ENCODE measurements at regions not wholly inside any gene's neighbourhood (a gene's known extent, or its start where the extent isn't known, plus 50 kb on each side); places are given as distances from the start of the nearest gene placed in this dataset.

DNA sequence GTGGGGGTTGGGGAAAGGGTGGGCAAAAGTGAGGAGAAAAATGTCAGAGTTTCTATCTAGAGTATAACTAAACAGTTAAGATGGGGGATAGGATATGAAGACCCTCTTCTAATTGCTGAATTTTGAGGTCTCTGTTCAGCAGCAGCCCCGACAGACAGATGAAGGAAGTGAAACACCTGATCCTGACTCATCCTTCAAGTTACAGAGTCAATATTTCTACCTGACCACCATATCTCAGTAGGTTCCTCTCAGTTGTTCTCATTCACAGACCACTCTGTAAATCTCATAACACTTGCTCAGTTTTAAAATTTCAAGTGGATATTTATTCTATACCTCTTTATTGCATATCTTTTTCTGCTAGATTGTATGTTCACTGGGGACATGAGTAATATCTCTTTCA lies 69.5 kb downstream of the CCDC54 start:
- H3K27me3 ChIP-seq (ENCODE audit: insufficient read depth, low read depth, severe bottlenecking), result no peaks in the 10 kb centered on the region
- H3K9me3 ChIP-seq (ENCODE audit: severe bottlenecking), result no peaks in the 10 kb centered on the region
- no peak overlapping the region for H3K27ac ChIP-seq
- no peak for DNase-seq
- TF ChIP-seq, protein P1, sequence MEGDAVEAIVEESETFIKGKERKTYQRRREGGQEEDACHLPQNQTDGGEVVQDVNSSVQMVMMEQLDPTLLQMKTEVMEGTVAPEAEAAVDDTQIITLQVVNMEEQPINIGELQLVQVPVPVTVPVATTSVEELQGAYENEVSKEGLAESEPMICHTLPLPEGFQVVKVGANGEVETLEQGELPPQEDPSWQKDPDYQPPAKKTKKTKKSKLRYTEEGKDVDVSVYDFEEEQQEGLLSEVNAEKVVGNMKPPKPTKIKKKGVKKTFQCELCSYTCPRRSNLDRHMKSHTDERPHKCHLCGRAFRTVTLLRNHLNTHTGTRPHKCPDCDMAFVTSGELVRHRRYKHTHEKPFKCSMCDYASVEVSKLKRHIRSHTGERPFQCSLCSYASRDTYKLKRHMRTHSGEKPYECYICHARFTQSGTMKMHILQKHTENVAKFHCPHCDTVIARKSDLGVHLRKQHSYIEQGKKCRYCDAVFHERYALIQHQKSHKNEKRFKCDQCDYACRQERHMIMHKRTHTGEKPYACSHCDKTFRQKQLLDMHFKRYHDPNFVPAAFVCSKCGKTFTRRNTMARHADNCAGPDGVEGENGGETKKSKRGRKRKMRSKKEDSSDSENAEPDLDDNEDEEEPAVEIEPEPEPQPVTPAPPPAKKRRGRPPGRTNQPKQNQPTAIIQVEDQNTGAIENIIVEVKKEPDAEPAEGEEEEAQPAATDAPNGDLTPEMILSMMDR (IDR thresholded peaks at IDR 0.05; ENCODE audit: low read depth, low read length), result no peak
- no peak overlapping the region for H3K4me3 ChIP-seq (ENCODE audit: low read depth, low read length)
- H3K36me3 ChIP-seq, result no peaks in the 10 kb centered on the region

DNA sequence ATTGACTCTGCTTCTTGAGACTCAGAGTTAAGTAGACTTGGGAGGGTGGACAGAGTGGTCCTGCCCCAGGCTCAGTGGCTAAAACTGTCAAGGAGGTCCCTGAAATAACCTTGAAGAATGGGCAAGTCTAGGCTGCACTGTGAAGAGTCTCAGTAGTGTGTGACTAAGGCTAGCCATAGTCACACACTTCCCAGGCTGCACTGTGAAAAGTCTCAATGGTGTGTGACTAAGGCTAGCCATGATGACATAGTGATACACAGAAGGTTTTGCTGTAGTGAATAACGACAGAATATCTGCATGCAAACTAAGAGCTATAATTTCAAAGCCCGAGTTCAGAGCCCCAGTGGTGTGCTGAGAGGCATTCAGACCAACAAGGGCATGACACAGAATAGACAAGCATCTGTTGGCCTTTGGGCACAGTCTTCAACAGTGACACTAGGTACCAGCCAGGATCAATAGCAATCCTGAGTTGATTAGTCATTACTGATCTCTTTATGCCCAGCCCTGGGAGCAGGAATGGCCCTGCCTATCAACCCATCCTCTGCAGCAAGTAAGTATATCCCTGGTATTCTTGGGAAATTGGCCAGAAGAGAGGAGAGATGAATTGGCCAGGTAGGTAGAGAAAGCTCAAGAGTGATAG lies 72.4 kb upstream of the BBX start:
- H3K4me3 ChIP-seq (ENCODE audit: low read depth, low read length), result no peak overlapping the region
- H3K27me3 ChIP-seq (ENCODE audit: insufficient read depth, low read depth, severe bottlenecking), result no peaks in the 10 kb centered on the region
- H3K36me3 ChIP-seq, result no peaks in the 10 kb centered on the region
- DNase-seq, result no peak
- TF ChIP-seq, protein P1 (IDR thresholded peaks at IDR 0.05; ENCODE audit: low read depth, low read length), result no peak
- no peak overlapping the region for H3K27ac ChIP-seq
- H3K9me3 ChIP-seq (ENCODE audit: severe bottlenecking), result no peaks in the 10 kb centered on the region

DNA sequence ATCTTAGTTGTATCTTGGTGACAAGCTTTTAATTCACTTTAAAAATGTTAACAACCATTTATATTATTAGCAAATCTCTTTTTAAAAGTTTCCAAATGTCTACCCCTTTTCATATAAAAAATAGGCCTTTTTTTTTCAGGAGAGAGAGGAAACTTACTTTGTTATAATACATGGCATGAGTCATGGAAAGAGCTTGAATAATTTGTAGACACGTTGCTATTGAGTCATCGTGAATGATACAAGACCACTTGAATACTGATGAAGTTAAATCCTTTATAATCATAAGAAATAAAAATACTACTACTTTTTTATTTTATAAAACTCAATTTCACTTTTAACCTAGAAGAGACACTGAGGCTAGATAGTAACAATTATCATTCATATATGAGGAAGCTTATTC lies 70.3 kb upstream of the BBX start:
- TF ChIP-seq, protein P1 (IDR thresholded peaks at IDR 0.05; ENCODE audit: low read depth, low read length), result no peak
- DNase-seq, result no peak
- Histone ChIP-seq H3K27me3 (ENCODE audit: insufficient read depth, low read depth, severe bottlenecking) (no peaks in the 10 kb centered on the region), H3K27ac (no peak overlapping the region), H3K36me3 (no peaks in the 10 kb centered on the region), H3K4me3 (ENCODE audit: low read depth, low read length) (no peak overlapping the region), H3K9me3 (ENCODE audit: severe bottlenecking) (no peaks in the 10 kb centered on the region)

DNA sequence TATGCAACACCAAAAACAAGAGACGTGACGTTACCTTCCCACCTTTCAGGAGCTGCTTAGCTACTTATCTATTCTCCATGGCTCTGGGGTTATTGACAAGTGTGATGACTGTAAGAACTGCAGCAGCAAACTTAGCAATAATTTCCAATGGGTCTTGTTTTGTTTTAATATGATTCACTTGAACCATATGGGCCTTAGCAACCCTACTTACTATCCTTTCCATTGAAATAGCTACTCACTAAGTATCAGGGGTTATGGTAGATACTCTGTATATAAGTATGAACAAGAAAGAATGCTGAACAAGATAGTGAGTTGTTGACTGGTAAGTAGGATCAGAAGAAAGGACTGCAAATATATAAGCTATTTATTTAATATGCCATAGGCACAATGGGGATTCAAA lies 69.3 kb upstream of the BBX start:
- Histone ChIP-seq H3K27ac (no peak overlapping the region), H3K9me3 (ENCODE audit: severe bottlenecking) (no peaks in the 10 kb centered on the region), H3K27me3 (ENCODE audit: insufficient read depth, low read depth, severe bottlenecking) (no peaks in the 10 kb centered on the region), H3K36me3 (no peaks in the 10 kb centered on the region), H3K4me3 (ENCODE audit: low read depth, low read length) (no peak overlapping the region)
- no peak for DNase-seq
- TF ChIP-seq, protein P1 (IDR thresholded peaks at IDR 0.05; ENCODE audit: low read depth, low read length), result no peak

DNA sequence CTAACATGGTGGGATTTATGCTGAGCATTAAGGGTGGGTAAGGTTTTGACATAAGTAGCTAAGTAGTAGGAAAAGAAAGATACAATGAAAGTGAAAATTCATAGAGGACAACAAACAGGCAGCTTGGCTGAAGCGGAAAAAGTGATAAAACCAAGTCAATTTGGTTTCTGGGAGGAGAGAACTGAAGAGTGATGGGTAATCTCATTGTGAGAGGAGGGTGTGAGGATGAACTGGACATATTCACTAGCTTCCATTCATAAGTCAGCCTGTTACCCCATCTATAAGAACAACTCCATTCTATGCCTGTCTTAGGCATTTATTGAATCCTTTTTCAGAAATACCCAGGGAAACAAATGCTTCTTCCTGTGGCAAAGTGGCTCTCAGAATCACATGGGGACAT lies 67.1 kb upstream of the BBX start:
- Histone ChIP-seq H3K27ac (no peak overlapping the region), H3K4me3 (ENCODE audit: low read depth, low read length) (no peak overlapping the region), H3K36me3 (no peaks in the 10 kb centered on the region), H3K27me3 (ENCODE audit: insufficient read depth, low read depth, severe bottlenecking) (no peaks in the 10 kb centered on the region), H3K9me3 (ENCODE audit: severe bottlenecking) (no peaks in the 10 kb centered on the region)
- TF ChIP-seq, protein P1 (IDR thresholded peaks at IDR 0.05; ENCODE audit: low read depth, low read length), result no peak
- DNase-seq, result no peak

DNA sequence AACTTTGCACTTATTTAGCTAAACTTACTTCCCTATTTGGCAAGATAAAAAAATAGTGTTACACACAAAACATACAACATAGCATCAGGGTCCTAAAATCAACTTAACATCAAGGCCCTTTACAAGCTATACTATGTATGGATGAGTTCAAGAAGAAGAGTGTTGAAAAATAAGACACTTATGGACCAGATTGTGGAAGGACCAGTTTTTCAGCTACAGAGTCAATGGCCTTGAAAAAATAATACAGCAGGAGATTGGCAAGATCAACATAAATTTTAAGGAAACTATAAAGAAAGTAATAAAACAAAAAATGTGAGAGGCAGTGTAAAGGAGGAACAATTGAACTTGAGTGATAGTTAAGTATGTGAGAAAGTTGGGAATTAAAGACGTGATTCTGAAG lies 66.3 kb upstream of the BBX start:
- H3K27me3 ChIP-seq (ENCODE audit: insufficient read depth, low read depth, severe bottlenecking), result peaks cover under 1% of the 10 kb centered on the region
- H3K27ac ChIP-seq, result no peak overlapping the region
- H3K9me3 ChIP-seq (ENCODE audit: severe bottlenecking), result no peaks in the 10 kb centered on the region
- TF ChIP-seq, protein P1 (IDR thresholded peaks at IDR 0.05; ENCODE audit: low read depth, low read length), result no peak
- H3K36me3 ChIP-seq, result no peaks in the 10 kb centered on the region
- H3K4me3 ChIP-seq (ENCODE audit: low read depth, low read length), result no peak overlapping the region
- no peak for DNase-seq
